ENCODE measurements at regions not wholly inside any gene's neighbourhood (a gene's known extent, or its start where the extent isn't known, plus 50 kb on each side); places are given as distances from the start of the nearest gene placed in this dataset.

- no peak for TF ChIP-seq REST (IDR thresholded peaks at IDR 0.05; ENCODE audit: insufficient read depth in 1 of 2, low read depth in 2 of 2, low read length in 2 of 2)
- TF ChIP-seq POLR2AphosphoS5 (IDR thresholded peaks at IDR 0.05; ENCODE audit: low read depth, low read length), result no peak
- TF ChIP-seq TAF1 (IDR thresholded peaks at IDR 0.05; ENCODE audit: borderline replicate concordance, insufficient read depth, low read length), result no peak
- TF ChIP-seq SIN3A (IDR thresholded peaks at IDR 0.05; ENCODE audit: borderline replicate concordance, insufficient read depth, low read length), result no peak
These were observed 1624.8 kb upstream of the FLRT2 start for GRCh38 chr14:83905157-83905556.
